ENCODE measurements at regions not wholly inside any gene's neighbourhood (a gene's known extent, or its start where the extent isn't known, plus 50 kb on each side); places are given as distances from the start of the nearest gene placed in this dataset. TPM values are rescaled to one million over a fixed set of nuclear protein-coding genes. Genes with fewer than 3 reads are reported as not detected.

- no peak for DNase-seq
Measured at GRCh38 chr13:67330149-67330548, 100.0 kb upstream of the PCDH9 start.

- DNase-seq = no peak
Measured at GRCh38 chr13:67328895-67329294, 98.8 kb upstream of the PCDH9 start.

GRCh38 chr13:67318860-67319259 lies 88.7 kb upstream of the PCDH9 start:
- no peak for DNase-seq

GRCh38 chr13:67318398-67318797 lies 88.3 kb upstream of the PCDH9 start:
- no peak for DNase-seq

- DNase-seq = no peak
Measured at GRCh38 chr13:67314405-67314804, 84.3 kb upstream of the PCDH9 start.

GRCh38 chr13:67308004-67308772 lies 78.1 kb upstream of the PCDH9 start:
- DNase-seq = no peak

- no peak for DNase-seq
Measured at GRCh38 chr13:67306742-67307141, 76.6 kb upstream of the PCDH9 start.

- DNase-seq = no peak
Measured at GRCh38 chr13:67303661-67304333, 73.7 kb upstream of the PCDH9 start.

GRCh38 chr13:67299751-67300150 lies 69.6 kb upstream of the PCDH9 start:
- DNase-seq = no peak

GRCh38 chr13:67299072-67299635 lies 69.0 kb upstream of the PCDH9 start:
- DNase-seq = no peak

GRCh38 chr13:67298297-67298696 lies 68.2 kb upstream of the PCDH9 start:
- DNase-seq = no peak

- DNase-seq = no peak
Measured at GRCh38 chr13:67296511-67296910, 66.4 kb upstream of the PCDH9 start.

GRCh38 chr13:67292886-67293285 lies 62.8 kb upstream of the PCDH9 start:
- DNase-seq = no peak

- no peak for DNase-seq
Measured at GRCh38 chr13:67285611-67286010, 55.5 kb upstream of the PCDH9 start.

- no peak for DNase-seq
Measured at GRCh38 chr13:67283637-67284036, 53.5 kb upstream of the PCDH9 start.

- no peak for DNase-seq
Measured at GRCh38 chr13:67281466-67281865, 51.3 kb upstream of the PCDH9 start.

Small RNA genes lying in the stretch of these regions (small RNA-seq; reads per million reads assigned to genes)
- not detected for gene RN7SL761P
- not detected for gene RPL37P21
- not detected for gene RPS3AP52
- not detected for gene SNRPFP3
